ENCODE measurements at regions not wholly inside any gene's neighbourhood (a gene's known extent, or its start where the extent isn't known, plus 50 kb on each side); places are given as distances from the start of the nearest gene placed in this dataset.

DNA sequence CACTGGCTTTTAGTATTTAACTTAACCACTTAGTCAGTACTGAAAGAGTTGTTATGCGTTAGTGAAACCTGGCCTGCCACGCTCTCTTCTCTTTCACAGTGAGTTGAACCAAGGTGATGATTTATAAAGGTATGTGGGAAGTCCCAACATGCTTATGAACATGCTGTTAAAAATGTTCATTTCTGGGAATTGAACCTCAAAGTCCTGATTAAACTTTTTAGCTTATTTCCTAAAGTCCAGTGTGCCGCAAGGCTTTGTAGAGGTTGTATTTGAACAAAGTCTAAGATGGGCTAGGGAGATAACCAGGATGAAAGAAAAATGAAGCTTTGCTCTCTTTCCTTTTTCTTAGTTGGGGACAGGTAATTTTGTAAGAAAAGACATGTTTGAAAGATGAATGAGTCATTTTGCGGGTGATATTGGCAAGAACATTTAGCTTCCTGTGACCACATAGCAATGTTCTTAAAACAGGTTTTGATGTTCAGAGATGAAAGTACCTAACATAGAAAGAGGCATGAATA lies 270.3 kb downstream of the DTHD1 start:
- H3K27ac ChIP-seq, result no peak overlapping the region
- TF ChIP-seq, protein P1, sequence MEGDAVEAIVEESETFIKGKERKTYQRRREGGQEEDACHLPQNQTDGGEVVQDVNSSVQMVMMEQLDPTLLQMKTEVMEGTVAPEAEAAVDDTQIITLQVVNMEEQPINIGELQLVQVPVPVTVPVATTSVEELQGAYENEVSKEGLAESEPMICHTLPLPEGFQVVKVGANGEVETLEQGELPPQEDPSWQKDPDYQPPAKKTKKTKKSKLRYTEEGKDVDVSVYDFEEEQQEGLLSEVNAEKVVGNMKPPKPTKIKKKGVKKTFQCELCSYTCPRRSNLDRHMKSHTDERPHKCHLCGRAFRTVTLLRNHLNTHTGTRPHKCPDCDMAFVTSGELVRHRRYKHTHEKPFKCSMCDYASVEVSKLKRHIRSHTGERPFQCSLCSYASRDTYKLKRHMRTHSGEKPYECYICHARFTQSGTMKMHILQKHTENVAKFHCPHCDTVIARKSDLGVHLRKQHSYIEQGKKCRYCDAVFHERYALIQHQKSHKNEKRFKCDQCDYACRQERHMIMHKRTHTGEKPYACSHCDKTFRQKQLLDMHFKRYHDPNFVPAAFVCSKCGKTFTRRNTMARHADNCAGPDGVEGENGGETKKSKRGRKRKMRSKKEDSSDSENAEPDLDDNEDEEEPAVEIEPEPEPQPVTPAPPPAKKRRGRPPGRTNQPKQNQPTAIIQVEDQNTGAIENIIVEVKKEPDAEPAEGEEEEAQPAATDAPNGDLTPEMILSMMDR (conservative IDR thresholded peaks at IDR 0.05), result no peak

DNA sequence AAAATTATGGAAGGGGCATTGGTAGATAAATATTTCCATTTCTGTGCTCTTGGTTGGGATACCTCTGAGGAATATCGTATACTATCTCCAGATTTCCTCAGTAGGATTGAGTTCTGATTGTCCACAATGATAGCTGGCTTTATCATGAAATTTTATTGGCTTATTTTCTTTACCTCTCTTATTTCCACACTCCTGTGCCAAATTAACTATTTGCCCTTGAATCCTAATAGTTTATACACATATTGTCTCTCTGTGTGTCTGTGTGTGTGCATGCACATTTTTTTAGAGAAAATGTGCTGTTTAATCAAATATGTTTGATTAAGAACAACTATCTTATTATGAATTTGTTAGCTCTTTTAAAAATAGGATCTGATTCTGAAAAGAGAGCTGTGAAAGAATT lies 271.6 kb downstream of the DTHD1 start:
- TF ChIP-seq, protein P1 (conservative IDR thresholded peaks at IDR 0.05), result no peak
- H3K27ac ChIP-seq, result peak overlapping the region; percentile 35

DNA sequence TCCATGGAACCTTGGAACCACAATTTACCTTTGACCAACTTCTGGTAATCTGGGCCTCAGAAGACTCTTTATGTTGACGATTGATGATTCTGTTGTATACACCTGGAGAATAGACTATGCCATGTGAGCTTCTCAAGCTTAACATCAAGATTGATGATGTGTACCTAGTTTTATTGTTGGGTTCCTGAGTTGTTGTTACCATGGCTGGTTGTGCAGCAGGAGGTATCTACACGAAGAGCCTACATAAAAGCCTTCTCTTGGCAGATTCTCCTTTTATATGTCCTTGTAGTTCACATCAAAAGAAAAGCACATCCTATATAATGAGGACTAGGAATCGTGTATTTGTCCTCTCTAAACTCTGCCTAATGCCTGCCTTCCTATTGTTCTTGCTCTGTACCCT lies 272.0 kb downstream of the DTHD1 start:
- TF ChIP-seq, protein P1 (conservative IDR thresholded peaks at IDR 0.05), result no peak
- H3K27ac ChIP-seq, result peak overlapping the region; percentile 35

DNA sequence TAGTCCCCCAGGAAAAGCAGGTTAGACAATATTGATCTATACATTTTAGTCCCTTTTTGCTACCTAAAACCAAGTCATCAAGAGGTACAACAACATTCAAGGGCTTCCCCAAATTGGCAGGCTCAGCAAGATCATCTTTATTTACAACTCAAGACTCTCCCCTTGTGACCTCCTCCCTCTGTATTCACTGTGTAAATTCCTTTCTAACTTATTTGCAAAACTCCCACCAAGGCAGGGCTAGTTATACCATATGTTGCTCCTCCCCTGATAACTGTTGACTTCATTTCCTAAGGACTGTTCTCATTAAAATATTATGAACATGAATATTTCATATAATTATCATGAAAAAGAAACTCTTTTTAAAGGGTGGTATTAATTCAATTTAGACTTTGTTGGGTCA lies 275.6 kb downstream of the DTHD1 start:
- no peak overlapping the region for H3K27ac ChIP-seq
- TF ChIP-seq, protein P1 (conservative IDR thresholded peaks at IDR 0.05), result no peak

DNA sequence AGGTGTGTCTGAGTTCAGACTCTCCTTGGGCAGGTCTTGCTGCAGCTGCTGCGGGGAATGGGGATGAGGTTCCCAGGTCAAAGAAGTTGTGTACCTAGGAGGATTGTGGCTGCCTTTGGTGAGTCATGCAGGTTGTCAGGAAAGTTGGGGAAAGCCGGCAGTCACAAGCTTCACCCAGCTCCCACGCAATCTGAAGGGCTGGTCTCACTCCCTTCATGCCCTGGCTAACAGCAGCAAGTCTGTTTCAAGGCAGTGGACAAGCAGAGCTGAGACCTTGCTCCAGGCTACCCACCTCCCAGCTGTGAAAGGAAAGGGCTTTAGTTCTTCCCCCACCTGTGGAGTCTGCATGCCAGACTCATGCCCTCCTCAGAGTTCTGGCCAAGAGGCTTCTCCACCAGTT lies 287.2 kb downstream of the DTHD1 start:
- TF ChIP-seq, protein P1 (conservative IDR thresholded peaks at IDR 0.05), result no peak
- no peak overlapping the region for H3K27ac ChIP-seq

DNA sequence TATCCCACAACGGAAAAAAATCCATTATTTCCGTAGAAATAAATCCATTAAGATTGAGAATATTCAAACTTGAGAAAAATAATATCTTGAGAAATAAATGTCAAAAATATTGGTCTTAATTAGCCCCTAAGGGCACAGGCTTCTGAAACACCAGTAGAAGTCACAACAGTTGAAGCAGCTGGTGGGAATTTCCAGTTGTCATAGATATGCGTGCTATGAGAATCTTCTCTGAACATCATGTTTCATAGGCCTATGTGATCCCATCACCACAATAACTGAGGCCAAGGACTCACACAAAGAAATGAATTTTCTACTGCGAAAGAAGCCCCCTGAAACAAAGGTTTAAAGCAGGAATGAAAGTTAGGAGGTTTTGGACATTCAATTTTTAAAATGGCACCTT lies 292.0 kb downstream of the DTHD1 start:
- TF ChIP-seq, protein P1 (conservative IDR thresholded peaks at IDR 0.05), result no peak
- no peak overlapping the region for H3K27ac ChIP-seq

DNA sequence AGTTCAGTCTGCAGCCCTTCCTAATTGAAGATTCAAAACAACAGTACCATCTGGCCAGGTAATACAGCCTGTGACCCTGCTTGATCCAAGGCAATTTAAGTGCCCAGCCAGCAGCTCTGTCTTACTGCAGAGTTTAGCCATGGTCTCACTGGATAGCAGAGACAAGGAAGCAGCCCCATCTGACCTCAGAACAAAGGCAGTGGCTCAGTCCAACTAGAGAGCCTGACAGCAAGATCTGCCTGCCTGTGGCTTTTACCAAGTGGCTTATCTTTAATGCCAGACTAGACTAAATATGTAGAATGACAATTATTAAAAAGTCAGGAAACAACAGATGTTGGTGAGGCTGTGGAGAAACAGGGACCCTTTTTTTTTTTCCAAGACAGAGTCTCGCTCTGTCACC lies 293.4 kb downstream of the DTHD1 start:
- H3K27ac ChIP-seq, result no peak overlapping the region
- TF ChIP-seq, protein P1 (conservative IDR thresholded peaks at IDR 0.05), result no peak

All from VCaP (cell line).